Left ventricle myocardium inferior (tissue), 1 donor: ENCODE measurements at regions not wholly inside any gene's neighbourhood (a gene's known extent, or its start where the extent isn't known, plus 50 kb on each side); places are given as distances from the start of the nearest gene placed in this dataset.
"Not testable (repeated sequence)": the region's sequence is repeated elsewhere in the genome, so short reads cannot be mapped to it uniquely, and the experiment has no call there.

Experiments used
- DNase-seq: peaks from one replicate; pipeline ENCODE4 v3.0.0-alpha.2; 2020
- H3K27ac ChIP-seq: fragments of 200-600 bp; replicated peaks from 2 replicates; pipeline ENCODE4 v1.8.0; 2021
- H3K27me3 ChIP-seq: fragments of 200-600 bp; 2 replicates; pipeline ENCODE4 v1.8.0; 2021; ENCODE audit warnings: low read depth
- H3K36me3 ChIP-seq: fragments of 200-600 bp; 2 replicates; pipeline ENCODE4 v1.8.0; 2021
- H3K4me1 ChIP-seq: fragments of 200-600 bp; 2 replicates; pipeline ENCODE4 v1.8.0; 2021
- H3K4me3 ChIP-seq: fragments of 200-600 bp; 2 replicates; pipeline ENCODE4 v1.8.0; 2021; ENCODE audit warnings: mild to moderate bottlenecking, moderate library complexity
- H3K9me3 ChIP-seq: fragments of 200-600 bp; replicated peaks from 2 replicates; pipeline ENCODE4 v1.8.0; 2021
- intact Hi-C: fragments of 100-400 bp; cut with micrococcal nuclease; formaldehyde crosslinking; loops from one replicate; pipeline ENCODE4 v1.11.0; 2022
- TF ChIP-seq, protein P1 (sequence below): fragments of 200-600 bp; IDR thresholded peaks from 2 replicates; pipeline ENCODE4 v1.8.0; 2021; ENCODE audit warnings: antibody characterized with exemption, mild to moderate bottlenecking, borderline replicate concordance
- donor health status: DM: no; HTN: yes; CAD: no; lungs with severe emphysema.

DNA sequence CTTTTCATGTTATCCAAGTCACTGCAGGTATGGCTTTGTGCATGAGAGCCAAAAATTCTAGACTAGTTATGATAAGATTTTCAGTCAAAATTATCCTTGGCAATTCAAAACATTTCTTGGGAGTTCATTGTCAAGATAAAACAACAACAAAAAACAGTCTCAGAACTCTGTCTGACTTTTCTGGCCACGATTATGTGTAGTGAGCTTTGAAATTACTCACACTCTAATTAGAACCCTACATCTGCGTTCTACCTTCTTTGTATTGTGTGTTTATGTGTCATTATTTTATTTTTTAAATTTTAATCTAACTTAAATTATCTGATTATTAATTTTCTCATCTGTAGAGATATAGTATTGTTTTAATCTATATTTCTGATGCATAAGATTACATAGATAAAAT, 459.2 kb downstream of the FRK start:
- intact Hi-C loops, result no loop called here
- no peaks in the 10 kb centered on the region for H3K27me3 ChIP-seq
- DNase-seq, result no peak
- peaks cover 16% of the 10 kb centered on the region for H3K9me3 ChIP-seq
- TF ChIP-seq, protein P1, sequence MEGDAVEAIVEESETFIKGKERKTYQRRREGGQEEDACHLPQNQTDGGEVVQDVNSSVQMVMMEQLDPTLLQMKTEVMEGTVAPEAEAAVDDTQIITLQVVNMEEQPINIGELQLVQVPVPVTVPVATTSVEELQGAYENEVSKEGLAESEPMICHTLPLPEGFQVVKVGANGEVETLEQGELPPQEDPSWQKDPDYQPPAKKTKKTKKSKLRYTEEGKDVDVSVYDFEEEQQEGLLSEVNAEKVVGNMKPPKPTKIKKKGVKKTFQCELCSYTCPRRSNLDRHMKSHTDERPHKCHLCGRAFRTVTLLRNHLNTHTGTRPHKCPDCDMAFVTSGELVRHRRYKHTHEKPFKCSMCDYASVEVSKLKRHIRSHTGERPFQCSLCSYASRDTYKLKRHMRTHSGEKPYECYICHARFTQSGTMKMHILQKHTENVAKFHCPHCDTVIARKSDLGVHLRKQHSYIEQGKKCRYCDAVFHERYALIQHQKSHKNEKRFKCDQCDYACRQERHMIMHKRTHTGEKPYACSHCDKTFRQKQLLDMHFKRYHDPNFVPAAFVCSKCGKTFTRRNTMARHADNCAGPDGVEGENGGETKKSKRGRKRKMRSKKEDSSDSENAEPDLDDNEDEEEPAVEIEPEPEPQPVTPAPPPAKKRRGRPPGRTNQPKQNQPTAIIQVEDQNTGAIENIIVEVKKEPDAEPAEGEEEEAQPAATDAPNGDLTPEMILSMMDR, result no peak
- H3K4me3 ChIP-seq, result no peak overlapping the region
- H3K36me3 ChIP-seq, result no peaks in the 10 kb centered on the region
- H3K27ac ChIP-seq, result peak overlapping the region; percentile 76
- peaks cover 8% of the 10 kb centered on the region for H3K4me1 ChIP-seq

- TF ChIP-seq, protein P1, result no peak
- peaks cover 8% of the 10 kb centered on the region for H3K4me1 ChIP-seq
- H3K4me3 ChIP-seq, result no peak overlapping the region
- H3K36me3 ChIP-seq, result no peaks in the 10 kb centered on the region
- H3K9me3 ChIP-seq, result peaks cover 21% of the 10 kb centered on the region
- H3K27ac ChIP-seq, result peak overlapping the region; percentile 76
- intact Hi-C loops, result no loop called here
- DNase-seq, result no peak
- no peaks in the 10 kb centered on the region for H3K27me3 ChIP-seq
Observed at GRCh38 chr6:115601064-115601463, 459.6 kb downstream of the FRK start.

GRCh38 chr6:115594891-115595290, 465.8 kb downstream of the FRK start:
- Histone ChIP-seq H3K4me1 (peaks cover 6% of the 10 kb centered on the region), H3K27me3 (no peaks in the 10 kb centered on the region), H3K4me3 (no peak overlapping the region), H3K36me3 (no peaks in the 10 kb centered on the region), H3K27ac (peak overlapping the region; percentile 25), H3K9me3 (peaks cover 27% of the 10 kb centered on the region)
- TF ChIP-seq, protein P1, result no peak
- intact Hi-C loops, result no loop called here
- DNase-seq, result no peak

- Histone ChIP-seq H3K4me1 (peaks cover 6% of the 10 kb centered on the region), H3K27ac (no peak overlapping the region), H3K36me3 (no peaks in the 10 kb centered on the region), H3K4me3 (no peak overlapping the region), H3K27me3 (no peaks in the 10 kb centered on the region), H3K9me3 (peaks cover 16% of the 10 kb centered on the region)
- no peak for DNase-seq
- TF ChIP-seq, protein P1, result no peak
- intact Hi-C loops, result no loop called here
Observed at GRCh38 chr6:115592025-115592424, 468.7 kb downstream of the FRK start.

GRCh38 chr6:115589072-115589471, 471.6 kb downstream of the FRK start:
- H3K9me3 ChIP-seq, intact Hi-C loops, H3K36me3 ChIP-seq, DNase-seq, H3K27ac ChIP-seq, H3K4me1 ChIP-seq, H3K27me3 ChIP-seq, H3K4me3 ChIP-seq: not testable (repeated sequence)

GRCh38 chr6:115583290-115583689, 477.4 kb downstream of the FRK start:
- Histone ChIP-seq H3K9me3 (no peaks in the 10 kb centered on the region), H3K4me3 (no peak overlapping the region), H3K36me3 (no peaks in the 10 kb centered on the region), H3K27me3 (no peaks in the 10 kb centered on the region), H3K27ac (no peak overlapping the region), H3K4me1 (no peaks in the 10 kb centered on the region)
- no peak for DNase-seq
- intact Hi-C loops, result no loop called here
- TF ChIP-seq, protein P1, result no peak
